GM12878 (cell line): ENCODE measurements at regions not wholly inside any gene's neighbourhood (a gene's known extent, or its start where the extent isn't known, plus 50 kb on each side); places are given as distances from the start of the nearest gene placed in this dataset.

ENCODE experiments used
- ATAC-seq: fragments of 200-7000 bp; cut with Tn5 transposase; 3 replicates; pipeline ENCODE4 v1.9.1; 2020; ENCODE audit warnings: mild to moderate bottlenecking, moderate library complexity
- BruUV-seq: library from RNA; stranded (reverse); fragments of 400-500 nt; replicated peaks from 2 replicates; lab custom pipeline; 2021; lab: Mats Ljungman, UMichigan
- CTCF ChIA-PET: fragments of 300-600 bp; sonication (Branson Sonifier 250); formaldehyde crosslinking; extraction: SDS; loops from one replicate; lab custom pipeline; 2021; ENCODE audit warnings: inconsistent platforms; lab: Yijun Ruan, JAX
- POLR2A ChIA-PET: fragments of 350-600 bp; formaldehyde crosslinking; extraction: SDS; loops from one replicate; lab custom pipeline; 2021; ENCODE audit warnings: inconsistent platforms; lab: Charles Lee
- RAD21 ChIA-PET: fragments of 300-600 bp; sonication (Branson Sonifier 250); formaldehyde crosslinking; loops from one replicate; lab custom pipeline; 2023; ENCODE audit warnings: antibody characterized with exemption; ENCODE audit not compliant: unreplicated experiment; lab: Charles Lee
- SMC1A ChIA-PET: fragments of 300-600 bp; sonication (Branson Sonifier 250); formaldehyde crosslinking; loops from one replicate; lab custom pipeline; 2023; ENCODE audit not compliant: unreplicated experiment, uncharacterized antibody; lab: Charles Lee
- DNase-seq: peaks from one replicate; pipeline ENCODE4 v3.0.0-alpha.2; 2011; ENCODE audit warnings: low read depth, low spot score
- FAIRE-seq: peaks from 3 replicates; lab custom pipeline; 2011; peaks lifted over from hg19 to GRCh38; lab: Jason Lieb, UNC
- H2AFZ ChIP-seq: 2 replicates; pipeline ENCODE4 v1.6.0; 2011; ENCODE audit warnings: low read depth, low read length, control low read depth; ENCODE audit not compliant: control insufficient read depth
- H3K27ac ChIP-seq: 2 replicates; pipeline ENCODE4 v1.5.1; 2011; ENCODE audit warnings: control low read depth; ENCODE audit not compliant: control insufficient read depth, insufficient read depth
- H3K27me3 ChIP-seq, 2 experiments: replicated peaks in 1 of 2; 2 replicates each; pipeline versions ENCODE4 v1.6.0 to v1.6.1; 2011; ENCODE audit warnings: low read length in 1 of 2; ENCODE audit not compliant: control insufficient read depth in 2 of 2, insufficient read depth in 2 of 2
- H3K36me3 ChIP-seq, 2 experiments: 2 replicates each; pipeline ENCODE4 v1.5.1; 2011; ENCODE audit warnings: low read length in 1 of 2; ENCODE audit not compliant: control insufficient read depth in 2 of 2, insufficient read depth in 2 of 2
- H3K4me1 ChIP-seq: 2 replicates; pipeline ENCODE4 v1.6.1; 2011; ENCODE audit warnings: mild to moderate bottlenecking, low read length, moderate library complexity, mixed read lengths; ENCODE audit not compliant: control insufficient read depth, insufficient read depth
- H3K4me2 ChIP-seq: 2 replicates; pipeline ENCODE4 v1.6.0; 2011; ENCODE audit warnings: control low read depth; ENCODE audit not compliant: control insufficient read depth, insufficient read depth
- H3K4me3 ChIP-seq: fragments of 200-600 bp; sonication (generic); 2 replicates; pipeline ENCODE4 v1.5.1; 2016
- H3K79me2 ChIP-seq: 2 replicates; pipeline ENCODE4 v1.6.0; 2011; ENCODE audit warnings: low read length; ENCODE audit not compliant: control insufficient read depth, insufficient read depth
- H3K9ac ChIP-seq: 2 replicates; pipeline ENCODE4 v1.8.0; 2011; ENCODE audit warnings: low read length, control low read depth, mixed read lengths; ENCODE audit not compliant: control insufficient read depth, insufficient read depth
- H3K9me3 ChIP-seq: replicated peaks from 3 replicates; pipeline ENCODE4 v1.5.1; 2011; ENCODE audit warnings: mild to moderate bottlenecking, low read length; ENCODE audit not compliant: control insufficient read depth, insufficient read depth
- H4K20me1 ChIP-seq: 2 replicates; pipeline ENCODE4 v1.6.0; 2011; ENCODE audit not compliant: control insufficient read depth, insufficient read depth
- BHLHE40 ChIP-seq, 2 experiments: fragments of 450-650 bp in 1 of 2; IDR thresholded peaks; 2 replicates each; pipeline ENCODE4 v1.6.1; 2011 to 2017; ENCODE audit warnings: low read depth in 2 of 2, borderline replicate concordance in 1 of 2, improper control_type of control experiment in 1 of 2, low read length in 1 of 2, mild to moderate bottlenecking in 1 of 2
- MTA3 ChIP-seq: IDR thresholded peaks from 2 replicates; pipeline ENCODE4 v1.6.1; 2012; ENCODE audit warnings: low read length, inconsistent platforms, borderline replicate concordance
- WGBS: methylation state at CpG from one replicate; pipeline ENCODE4 v1.1.6; 2016; ENCODE audit warnings: low lambda C conversion rate; ENCODE audit not compliant: insufficient replicate concordance, insufficient coverage; ENCODE audit errors: missing lambda C conversion rate; 5-methylcytosine and 5-hydroxymethylcytosine counted together
- in situ Hi-C: fragments of 300-500 bp; cut with MboI; formaldehyde crosslinking; loops from 9 replicates; pipeline ENCODE4 v1.14.3; 2018; ENCODE audit warnings: mixed read lengths
- intact Hi-C: fragments of 100-400 bp; cut with micrococcal nuclease; formaldehyde crosslinking; loops from one replicate; pipeline ENCODE4 v1.14.2; 2022; ENCODE audit not compliant: unreplicated experiment
- TF ChIP-seq, protein P1 (sequence below): IDR thresholded peaks from 2 replicates; pipeline ENCODE4 v1.6.1; 2012; ENCODE audit warnings: improper control_type of control experiment, low read depth, low read length; ENCODE audit not compliant: insufficient replicate concordance
- TF ChIP-seq, protein P2 (sequence below): fragments of 450-650 bp; IDR thresholded peaks from 2 replicates; pipeline ENCODE4 v1.6.1; 2017; ENCODE audit warnings: borderline replicate concordance
- TF ChIP-seq, protein P3 (sequence below): IDR thresholded peaks from 2 replicates; pipeline ENCODE4 v1.6.1; 2012; ENCODE audit warnings: mild to moderate bottlenecking, low read depth, low read length
- TF ChIP-seq, protein P4 (sequence below): IDR thresholded peaks from 2 replicates; pipeline ENCODE4 v1.6.1; 2011; ENCODE audit warnings: low read depth, mild to moderate bottlenecking, low read length, moderate library complexity, borderline replicate concordance; ENCODE audit errors: extremely low read depth

DNA sequence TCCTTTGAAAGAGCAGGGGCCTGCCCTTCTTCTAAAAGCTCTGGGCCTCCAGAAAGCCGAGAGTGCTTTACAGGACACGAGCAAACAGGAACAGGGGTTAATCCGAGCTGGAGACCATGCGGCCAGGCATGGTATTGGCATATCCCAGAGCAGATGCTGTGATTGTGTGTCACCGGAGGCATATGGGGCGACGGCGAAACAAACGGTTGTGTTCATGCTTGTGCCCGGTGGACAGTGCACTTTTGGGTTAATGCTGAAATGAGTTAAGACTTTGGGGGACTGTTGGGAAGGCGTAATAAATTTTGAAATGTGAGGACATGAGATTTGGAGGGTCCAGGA, 1088.7 kb upstream of the DEFB115 start (continued):
- TF ChIP-seq, protein P1, sequence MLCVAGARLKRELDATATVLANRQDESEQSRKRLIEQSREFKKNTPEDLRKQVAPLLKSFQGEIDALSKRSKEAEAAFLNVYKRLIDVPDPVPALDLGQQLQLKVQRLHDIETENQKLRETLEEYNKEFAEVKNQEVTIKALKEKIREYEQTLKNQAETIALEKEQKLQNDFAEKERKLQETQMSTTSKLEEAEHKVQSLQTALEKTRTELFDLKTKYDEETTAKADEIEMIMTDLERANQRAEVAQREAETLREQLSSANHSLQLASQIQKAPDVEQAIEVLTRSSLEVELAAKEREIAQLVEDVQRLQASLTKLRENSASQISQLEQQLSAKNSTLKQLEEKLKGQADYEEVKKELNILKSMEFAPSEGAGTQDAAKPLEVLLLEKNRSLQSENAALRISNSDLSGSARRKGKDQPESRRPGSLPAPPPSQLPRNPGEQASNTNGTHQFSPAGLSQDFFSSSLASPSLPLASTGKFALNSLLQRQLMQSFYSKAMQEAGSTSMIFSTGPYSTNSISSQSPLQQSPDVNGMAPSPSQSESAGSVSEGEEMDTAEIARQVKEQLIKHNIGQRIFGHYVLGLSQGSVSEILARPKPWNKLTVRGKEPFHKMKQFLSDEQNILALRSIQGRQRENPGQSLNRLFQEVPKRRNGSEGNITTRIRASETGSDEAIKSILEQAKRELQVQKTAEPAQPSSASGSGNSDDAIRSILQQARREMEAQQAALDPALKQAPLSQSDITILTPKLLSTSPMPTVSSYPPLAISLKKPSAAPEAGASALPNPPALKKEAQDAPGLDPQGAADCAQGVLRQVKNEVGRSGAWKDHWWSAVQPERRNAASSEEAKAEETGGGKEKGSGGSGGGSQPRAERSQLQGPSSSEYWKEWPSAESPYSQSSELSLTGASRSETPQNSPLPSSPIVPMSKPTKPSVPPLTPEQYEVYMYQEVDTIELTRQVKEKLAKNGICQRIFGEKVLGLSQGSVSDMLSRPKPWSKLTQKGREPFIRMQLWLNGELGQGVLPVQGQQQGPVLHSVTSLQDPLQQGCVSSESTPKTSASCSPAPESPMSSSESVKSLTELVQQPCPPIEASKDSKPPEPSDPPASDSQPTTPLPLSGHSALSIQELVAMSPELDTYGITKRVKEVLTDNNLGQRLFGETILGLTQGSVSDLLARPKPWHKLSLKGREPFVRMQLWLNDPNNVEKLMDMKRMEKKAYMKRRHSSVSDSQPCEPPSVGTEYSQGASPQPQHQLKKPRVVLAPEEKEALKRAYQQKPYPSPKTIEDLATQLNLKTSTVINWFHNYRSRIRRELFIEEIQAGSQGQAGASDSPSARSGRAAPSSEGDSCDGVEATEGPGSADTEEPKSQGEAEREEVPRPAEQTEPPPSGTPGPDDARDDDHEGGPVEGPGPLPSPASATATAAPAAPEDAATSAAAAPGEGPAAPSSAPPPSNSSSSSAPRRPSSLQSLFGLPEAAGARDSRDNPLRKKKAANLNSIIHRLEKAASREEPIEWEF = no peak
- TF ChIP-seq BHLHE40 (IDR thresholded peaks at IDR 0.05; ENCODE audit: borderline replicate concordance in 1 of 2, low read depth in 2 of 2, low read length in 1 of 2) = no peak

DNA sequence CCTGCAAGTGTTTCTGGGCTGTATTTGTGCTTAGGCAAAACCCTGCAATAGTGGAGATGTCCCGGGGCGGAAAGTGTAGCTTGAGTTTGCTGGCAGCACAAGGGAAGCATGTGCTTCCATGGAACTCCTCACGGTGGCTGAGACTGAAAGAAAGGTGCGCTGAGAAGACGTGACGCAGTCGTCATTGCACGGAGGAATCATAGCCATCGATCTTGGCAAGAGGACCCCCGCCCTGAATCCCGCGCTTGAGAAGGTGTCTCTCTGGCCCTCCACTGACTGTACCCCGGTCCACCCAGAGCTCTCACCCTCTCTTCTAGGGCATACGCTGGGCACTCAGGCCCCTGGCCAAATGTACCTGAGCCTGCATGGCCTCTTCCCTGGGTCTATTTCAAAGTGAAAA, 1081.8 kb upstream of the DEFB115 start:
- Histone ChIP-seq H3K9ac (no peak overlapping the region), H3K27me3 (no peaks in the 10 kb centered on the region), H3K4me3 (no peak overlapping the region), H3K79me2 (no peaks in the 10 kb centered on the region), H3K4me2 (no peak overlapping the region), H2AFZ (no peak overlapping the region), H3K9me3 (no peaks in the 10 kb centered on the region), H3K4me1 (no peaks in the 10 kb centered on the region), H3K27ac (no peak overlapping the region), H3K36me3 (no peaks in the 10 kb centered on the region), H4K20me1 (no peaks in the 10 kb centered on the region)
- 52% methylated on average over 14 of the region's 14 CpGs for WGBS
- no TSS peak for BruUV-seq
- ChIA-PET POLR2A (no interaction called here), CTCF (no interaction called here), SMC1A (no interaction called here), RAD21 (no interaction called here)
- in situ Hi-C loops (no loop called here), intact Hi-C loops (no loop called here)
- FAIRE-seq (no peak), DNase-seq (no peak), ATAC-seq (no peak)
- TF ChIP-seq, protein P2, sequence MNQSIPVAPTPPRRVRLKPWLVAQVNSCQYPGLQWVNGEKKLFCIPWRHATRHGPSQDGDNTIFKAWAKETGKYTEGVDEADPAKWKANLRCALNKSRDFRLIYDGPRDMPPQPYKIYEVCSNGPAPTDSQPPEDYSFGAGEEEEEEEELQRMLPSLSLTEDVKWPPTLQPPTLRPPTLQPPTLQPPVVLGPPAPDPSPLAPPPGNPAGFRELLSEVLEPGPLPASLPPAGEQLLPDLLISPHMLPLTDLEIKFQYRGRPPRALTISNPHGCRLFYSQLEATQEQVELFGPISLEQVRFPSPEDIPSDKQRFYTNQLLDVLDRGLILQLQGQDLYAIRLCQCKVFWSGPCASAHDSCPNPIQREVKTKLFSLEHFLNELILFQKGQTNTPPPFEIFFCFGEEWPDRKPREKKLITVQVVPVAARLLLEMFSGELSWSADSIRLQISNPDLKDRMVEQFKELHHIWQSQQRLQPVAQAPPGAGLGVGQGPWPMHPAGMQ = no peak
- TF ChIP-seq, protein P3, sequence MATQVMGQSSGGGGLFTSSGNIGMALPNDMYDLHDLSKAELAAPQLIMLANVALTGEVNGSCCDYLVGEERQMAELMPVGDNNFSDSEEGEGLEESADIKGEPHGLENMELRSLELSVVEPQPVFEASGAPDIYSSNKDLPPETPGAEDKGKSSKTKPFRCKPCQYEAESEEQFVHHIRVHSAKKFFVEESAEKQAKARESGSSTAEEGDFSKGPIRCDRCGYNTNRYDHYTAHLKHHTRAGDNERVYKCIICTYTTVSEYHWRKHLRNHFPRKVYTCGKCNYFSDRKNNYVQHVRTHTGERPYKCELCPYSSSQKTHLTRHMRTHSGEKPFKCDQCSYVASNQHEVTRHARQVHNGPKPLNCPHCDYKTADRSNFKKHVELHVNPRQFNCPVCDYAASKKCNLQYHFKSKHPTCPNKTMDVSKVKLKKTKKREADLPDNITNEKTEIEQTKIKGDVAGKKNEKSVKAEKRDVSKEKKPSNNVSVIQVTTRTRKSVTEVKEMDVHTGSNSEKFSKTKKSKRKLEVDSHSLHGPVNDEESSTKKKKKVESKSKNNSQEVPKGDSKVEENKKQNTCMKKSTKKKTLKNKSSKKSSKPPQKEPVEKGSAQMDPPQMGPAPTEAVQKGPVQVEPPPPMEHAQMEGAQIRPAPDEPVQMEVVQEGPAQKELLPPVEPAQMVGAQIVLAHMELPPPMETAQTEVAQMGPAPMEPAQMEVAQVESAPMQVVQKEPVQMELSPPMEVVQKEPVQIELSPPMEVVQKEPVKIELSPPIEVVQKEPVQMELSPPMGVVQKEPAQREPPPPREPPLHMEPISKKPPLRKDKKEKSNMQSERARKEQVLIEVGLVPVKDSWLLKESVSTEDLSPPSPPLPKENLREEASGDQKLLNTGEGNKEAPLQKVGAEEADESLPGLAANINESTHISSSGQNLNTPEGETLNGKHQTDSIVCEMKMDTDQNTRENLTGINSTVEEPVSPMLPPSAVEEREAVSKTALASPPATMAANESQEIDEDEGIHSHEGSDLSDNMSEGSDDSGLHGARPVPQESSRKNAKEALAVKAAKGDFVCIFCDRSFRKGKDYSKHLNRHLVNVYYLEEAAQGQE = no peak
- TF ChIP-seq MTA3 = no peak
- TF ChIP-seq, protein P4, sequence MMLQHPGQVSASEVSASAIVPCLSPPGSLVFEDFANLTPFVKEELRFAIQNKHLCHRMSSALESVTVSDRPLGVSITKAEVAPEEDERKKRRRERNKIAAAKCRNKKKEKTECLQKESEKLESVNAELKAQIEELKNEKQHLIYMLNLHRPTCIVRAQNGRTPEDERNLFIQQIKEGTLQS = no peak
